WTC11 (cell line): ENCODE measurements at regions not wholly inside any gene's neighbourhood (a gene's known extent, or its start where the extent isn't known, plus 50 kb on each side); places are given as distances from the start of the nearest gene placed in this dataset.

ENCODE experiments used
- ATAC-seq: fragments of 200-7000 bp; cut with Tn5 transposase; 2 replicates; pipeline ENCODE4 v1.10.0; 2021; ENCODE audit warnings: mild to moderate bottlenecking, moderate library complexity
- CTCF ChIA-PET: fragments of 300-600 bp; sonication (Branson Sonifier 250); formaldehyde crosslinking; loops from one replicate; lab custom pipeline; 2021; ENCODE audit warnings: antibody characterized with exemption; lab: Charles Lee
- POLR2A ChIA-PET: fragments of 350-600 bp; sonication (Branson Sonifier 250); formaldehyde crosslinking; loops from one replicate; lab custom pipeline; 2021; ENCODE audit warnings: antibody characterized with exemption; lab: Charles Lee
- DNase-seq: peaks from one replicate; pipeline ENCODE4 v3.0.0; 2021; ENCODE audit warnings: low spot score
- H3K27ac Mint-ChIP-seq: 2 replicates; pipeline ENCODE4 v1.8.0; 2021; ENCODE audit warnings: mixed read lengths
- H3K27me3 Mint-ChIP-seq: 2 replicates; pipeline ENCODE4 v1.8.0; 2021; ENCODE audit warnings: low read depth, mild to moderate bottlenecking, moderate library complexity, mixed read lengths
- H3K36me3 Mint-ChIP-seq: 2 replicates; pipeline ENCODE4 v1.8.0; 2021; ENCODE audit warnings: mixed read lengths
- H3K4me1 Mint-ChIP-seq: 2 replicates; pipeline ENCODE4 v1.8.0; 2022; ENCODE audit warnings: mixed read lengths
- H3K4me3 Mint-ChIP-seq: 2 replicates; pipeline ENCODE4 v1.8.0; 2021; ENCODE audit warnings: mild to moderate bottlenecking, moderate library complexity, mixed read lengths
- H3K9me3 Mint-ChIP-seq: 2 replicates; pipeline ENCODE4 v1.8.0; 2021; ENCODE audit warnings: mixed read lengths
- ATF1 ChIP-seq: sonication (generic); formaldehyde crosslinking; IDR thresholded peaks from 2 replicates; pipeline ENCODE4 v1.8.1; 2023; ENCODE audit warnings: mild to moderate bottlenecking, moderate library complexity, missing genetic modification reagents
- ELF4 ChIP-seq: sonication (generic); formaldehyde crosslinking; IDR thresholded peaks from 2 replicates; pipeline ENCODE4 v1.8.1; 2022; ENCODE audit warnings: low read depth, mild to moderate bottlenecking, moderate library complexity, missing genetic modification reagents
- EMX1 ChIP-seq: fragments of 250-450 bp; sonication (Bioruptor Pico); IDR thresholded peaks from 2 replicates; pipeline ENCODE4 v1.8.0; 2021; ENCODE audit warnings: mild to moderate bottlenecking
- FOXK1 ChIP-seq: sonication (generic); formaldehyde crosslinking; IDR thresholded peaks from 2 replicates; pipeline ENCODE4 v1.8.0; 2022; ENCODE audit warnings: mild to moderate bottlenecking, moderate library complexity, missing genetic modification reagents
- FOXP1 ChIP-seq: sonication (generic); formaldehyde crosslinking; IDR thresholded peaks from 2 replicates; pipeline ENCODE4 v1.8.0; 2022; ENCODE audit warnings: missing genetic modification reagents, mild to moderate bottlenecking, moderate library complexity, borderline replicate concordance
- GABPB1 ChIP-seq: sonication (generic); formaldehyde crosslinking; IDR thresholded peaks from 2 replicates; pipeline ENCODE4 v1.8.1; 2023; ENCODE audit warnings: mild to moderate bottlenecking, missing genetic modification reagents
- HMGA2 ChIP-seq: fragments of 250-450 bp; sonication (Bioruptor Pico); IDR thresholded peaks from 2 replicates; pipeline ENCODE4 v1.4.0; 2021; ENCODE audit warnings: mild to moderate bottlenecking, moderate library complexity
- MXD4 ChIP-seq: fragments of 250-450 bp; sonication (Bioruptor Pico); IDR thresholded peaks from 2 replicates; pipeline ENCODE4 v1.8.0; 2021; ENCODE audit warnings: mild to moderate bottlenecking, moderate library complexity, borderline replicate concordance
- NFE2L1 ChIP-seq: sonication (generic); formaldehyde crosslinking; IDR thresholded peaks from 2 replicates; pipeline ENCODE4 v1.8.1; 2023; ENCODE audit warnings: missing genetic modification reagents
- NFYB ChIP-seq: sonication (generic); formaldehyde crosslinking; conservative IDR thresholded peaks from 2 replicates; pipeline ENCODE4 v1.8.0; 2022; ENCODE audit warnings: low read depth, missing genetic modification reagents
- RELA ChIP-seq: sonication (generic); formaldehyde crosslinking; IDR thresholded peaks from 2 replicates; pipeline ENCODE4 v1.8.1; 2022; ENCODE audit warnings: missing genetic modification reagents, mild to moderate bottlenecking, borderline replicate concordance
- SMAD3 ChIP-seq: sonication (generic); formaldehyde crosslinking; IDR thresholded peaks from 2 replicates; pipeline ENCODE4 v1.8.0; 2022; ENCODE audit warnings: missing genetic modification reagents, mild to moderate bottlenecking, borderline replicate concordance
- SOX15 ChIP-seq: fragments of 250-450 bp; sonication (Bioruptor Pico); IDR thresholded peaks from 2 replicates; pipeline ENCODE4 v1.9.0; 2021; ENCODE audit warnings: mild to moderate bottlenecking
- TEAD4 ChIP-seq: sonication (generic); formaldehyde crosslinking; IDR thresholded peaks from 2 replicates; pipeline ENCODE4 v1.8.0; 2022; ENCODE audit warnings: mild to moderate bottlenecking, missing genetic modification reagents
- TP53 ChIP-seq: sonication (generic); formaldehyde crosslinking; IDR thresholded peaks from 2 replicates; pipeline ENCODE4 v1.8.1; 2023; ENCODE audit warnings: mild to moderate bottlenecking, missing genetic modification reagents
- ZNF121 ChIP-seq: sonication (generic); formaldehyde crosslinking; IDR thresholded peaks from 2 replicates; pipeline ENCODE4 v1.8.0; 2023; ENCODE audit warnings: missing genetic modification reagents
- ZNF232 ChIP-seq: sonication (generic); formaldehyde crosslinking; IDR thresholded peaks from 2 replicates; pipeline ENCODE4 v1.8.0; 2022; ENCODE audit warnings: mild to moderate bottlenecking, missing genetic modification reagents
- TF ChIP-seq, protein P1 (sequence below): fragments of 250-450 bp; sonication (Bioruptor Pico); IDR thresholded peaks from 2 replicates; pipeline ENCODE4 v2.1.2; 2022; ENCODE audit warnings: mild to moderate bottlenecking, moderate library complexity
- TF ChIP-seq, protein P2 (sequence below): sonication (generic); formaldehyde crosslinking; conservative IDR thresholded peaks from 2 replicates; pipeline ENCODE4 v1.8.1; 2023; ENCODE audit warnings: mild to moderate bottlenecking, low read depth, missing genetic modification reagents, moderate library complexity
- TF ChIP-seq, protein P3 (sequence below): fragments of 250-450 bp; sonication (Bioruptor Pico); IDR thresholded peaks from 2 replicates; pipeline ENCODE4 v1.9.0; 2021; ENCODE audit warnings: mild to moderate bottlenecking, borderline replicate concordance
- TF ChIP-seq, protein P4 (sequence below): sonication (generic); formaldehyde crosslinking; IDR thresholded peaks from 2 replicates; pipeline ENCODE4 v1.8.1; 2022; ENCODE audit warnings: missing genetic modification reagents, borderline replicate concordance
- TF ChIP-seq, protein P5 (sequence below): sonication (generic); formaldehyde crosslinking; IDR thresholded peaks from 2 replicates; pipeline ENCODE4 v1.8.0; 2023; ENCODE audit warnings: mild to moderate bottlenecking, missing genetic modification reagents

DNA sequence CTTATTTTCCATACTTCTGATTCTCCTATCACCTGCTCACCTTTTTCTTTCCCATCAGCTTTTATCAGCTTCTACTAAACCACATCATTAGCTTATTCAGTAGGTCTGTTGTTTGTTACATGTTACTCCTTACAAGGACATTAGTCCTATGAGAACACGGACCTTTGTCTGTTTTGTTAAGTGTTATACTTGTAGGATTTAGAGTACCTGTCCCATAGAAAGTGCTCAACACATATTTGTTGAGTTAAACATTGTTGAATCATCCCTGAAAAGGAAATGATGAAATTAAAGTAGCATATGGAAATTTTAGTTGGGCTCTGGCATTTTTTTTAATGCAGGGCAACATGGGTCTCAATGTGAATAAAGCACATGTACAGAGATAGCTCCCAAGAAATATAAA, 222.1 kb upstream of the CARD18 start (continued):
- TF ChIP-seq ELF4 (CRISPR knock-in tag): no peak
- no peak for TF ChIP-seq NFE2L1 (CRISPR knock-in tag)
- TF ChIP-seq HMGA2: no peak
- no peak for TF ChIP-seq ATF1
- TF ChIP-seq, protein P1, sequence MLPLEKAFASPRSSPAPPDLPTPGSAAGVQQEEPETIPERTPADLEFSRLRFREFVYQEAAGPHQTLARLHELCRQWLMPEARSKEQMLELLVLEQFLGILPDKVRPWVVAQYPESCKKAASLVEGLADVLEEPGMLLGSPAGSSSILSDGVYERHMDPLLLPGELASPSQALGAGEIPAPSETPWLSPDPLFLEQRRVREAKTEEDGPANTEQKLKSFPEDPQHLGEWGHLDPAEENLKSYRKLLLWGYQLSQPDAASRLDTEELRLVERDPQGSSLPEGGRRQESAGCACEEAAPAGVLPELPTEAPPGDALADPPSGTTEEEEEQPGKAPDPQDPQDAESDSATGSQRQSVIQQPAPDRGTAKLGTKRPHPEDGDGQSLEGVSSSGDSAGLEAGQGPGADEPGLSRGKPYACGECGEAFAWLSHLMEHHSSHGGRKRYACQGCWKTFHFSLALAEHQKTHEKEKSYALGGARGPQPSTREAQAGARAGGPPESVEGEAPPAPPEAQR (CRISPR knock-in tag): no peak
- TF ChIP-seq NFYB (CRISPR knock-in tag): no peak

DNA sequence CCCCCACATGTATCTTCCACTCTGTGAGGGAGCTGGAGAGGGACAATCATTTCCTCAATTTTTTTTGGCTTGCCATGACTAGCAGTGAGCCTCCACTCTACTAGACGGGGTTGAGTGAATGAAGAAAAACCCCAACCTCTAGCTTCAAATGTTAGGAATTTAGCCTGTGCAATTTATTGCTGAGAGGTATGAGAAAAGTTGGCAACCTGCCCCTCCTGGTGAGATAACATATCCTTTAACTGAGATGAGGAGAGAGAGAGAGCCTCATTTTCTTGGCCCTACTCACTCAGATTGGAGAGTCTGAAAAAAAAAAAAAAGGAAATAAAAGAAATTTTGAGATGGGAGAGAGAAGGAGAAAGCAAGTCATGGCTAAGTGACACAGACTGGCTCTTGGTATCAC, 218.2 kb upstream of the CARD18 start:
- no peak overlapping the region for H3K4me3 Mint-ChIP-seq
- ChIA-PET POLR2A (no interaction called here), CTCF (no interaction called here)
- H3K27me3 Mint-ChIP-seq: no peaks in the 10 kb centered on the region
- ATAC-seq: no peak
- no peaks in the 10 kb centered on the region for H3K9me3 Mint-ChIP-seq
- no peak overlapping the region for H3K27ac Mint-ChIP-seq
- DNase-seq: no peak
- no peaks in the 10 kb centered on the region for H3K36me3 Mint-ChIP-seq
- no peaks in the 10 kb centered on the region for H3K4me1 Mint-ChIP-seq
- TF ChIP-seq, protein P2, sequence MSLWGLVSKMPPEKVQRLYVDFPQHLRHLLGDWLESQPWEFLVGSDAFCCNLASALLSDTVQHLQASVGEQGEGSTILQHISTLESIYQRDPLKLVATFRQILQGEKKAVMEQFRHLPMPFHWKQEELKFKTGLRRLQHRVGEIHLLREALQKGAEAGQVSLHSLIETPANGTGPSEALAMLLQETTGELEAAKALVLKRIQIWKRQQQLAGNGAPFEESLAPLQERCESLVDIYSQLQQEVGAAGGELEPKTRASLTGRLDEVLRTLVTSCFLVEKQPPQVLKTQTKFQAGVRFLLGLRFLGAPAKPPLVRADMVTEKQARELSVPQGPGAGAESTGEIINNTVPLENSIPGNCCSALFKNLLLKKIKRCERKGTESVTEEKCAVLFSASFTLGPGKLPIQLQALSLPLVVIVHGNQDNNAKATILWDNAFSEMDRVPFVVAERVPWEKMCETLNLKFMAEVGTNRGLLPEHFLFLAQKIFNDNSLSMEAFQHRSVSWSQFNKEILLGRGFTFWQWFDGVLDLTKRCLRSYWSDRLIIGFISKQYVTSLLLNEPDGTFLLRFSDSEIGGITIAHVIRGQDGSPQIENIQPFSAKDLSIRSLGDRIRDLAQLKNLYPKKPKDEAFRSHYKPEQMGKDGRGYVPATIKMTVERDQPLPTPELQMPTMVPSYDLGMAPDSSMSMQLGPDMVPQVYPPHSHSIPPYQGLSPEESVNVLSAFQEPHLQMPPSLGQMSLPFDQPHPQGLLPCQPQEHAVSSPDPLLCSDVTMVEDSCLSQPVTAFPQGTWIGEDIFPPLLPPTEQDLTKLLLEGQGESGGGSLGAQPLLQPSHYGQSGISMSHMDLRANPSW (CRISPR knock-in tag): no peak
- TF ChIP-seq EMX1 (CRISPR knock-in tag): no peak
- no peak for TF ChIP-seq ZNF232
- TF ChIP-seq TP53: no peak
- TF ChIP-seq TEAD4 (CRISPR knock-in tag): no peak
- TF ChIP-seq, protein P3, sequence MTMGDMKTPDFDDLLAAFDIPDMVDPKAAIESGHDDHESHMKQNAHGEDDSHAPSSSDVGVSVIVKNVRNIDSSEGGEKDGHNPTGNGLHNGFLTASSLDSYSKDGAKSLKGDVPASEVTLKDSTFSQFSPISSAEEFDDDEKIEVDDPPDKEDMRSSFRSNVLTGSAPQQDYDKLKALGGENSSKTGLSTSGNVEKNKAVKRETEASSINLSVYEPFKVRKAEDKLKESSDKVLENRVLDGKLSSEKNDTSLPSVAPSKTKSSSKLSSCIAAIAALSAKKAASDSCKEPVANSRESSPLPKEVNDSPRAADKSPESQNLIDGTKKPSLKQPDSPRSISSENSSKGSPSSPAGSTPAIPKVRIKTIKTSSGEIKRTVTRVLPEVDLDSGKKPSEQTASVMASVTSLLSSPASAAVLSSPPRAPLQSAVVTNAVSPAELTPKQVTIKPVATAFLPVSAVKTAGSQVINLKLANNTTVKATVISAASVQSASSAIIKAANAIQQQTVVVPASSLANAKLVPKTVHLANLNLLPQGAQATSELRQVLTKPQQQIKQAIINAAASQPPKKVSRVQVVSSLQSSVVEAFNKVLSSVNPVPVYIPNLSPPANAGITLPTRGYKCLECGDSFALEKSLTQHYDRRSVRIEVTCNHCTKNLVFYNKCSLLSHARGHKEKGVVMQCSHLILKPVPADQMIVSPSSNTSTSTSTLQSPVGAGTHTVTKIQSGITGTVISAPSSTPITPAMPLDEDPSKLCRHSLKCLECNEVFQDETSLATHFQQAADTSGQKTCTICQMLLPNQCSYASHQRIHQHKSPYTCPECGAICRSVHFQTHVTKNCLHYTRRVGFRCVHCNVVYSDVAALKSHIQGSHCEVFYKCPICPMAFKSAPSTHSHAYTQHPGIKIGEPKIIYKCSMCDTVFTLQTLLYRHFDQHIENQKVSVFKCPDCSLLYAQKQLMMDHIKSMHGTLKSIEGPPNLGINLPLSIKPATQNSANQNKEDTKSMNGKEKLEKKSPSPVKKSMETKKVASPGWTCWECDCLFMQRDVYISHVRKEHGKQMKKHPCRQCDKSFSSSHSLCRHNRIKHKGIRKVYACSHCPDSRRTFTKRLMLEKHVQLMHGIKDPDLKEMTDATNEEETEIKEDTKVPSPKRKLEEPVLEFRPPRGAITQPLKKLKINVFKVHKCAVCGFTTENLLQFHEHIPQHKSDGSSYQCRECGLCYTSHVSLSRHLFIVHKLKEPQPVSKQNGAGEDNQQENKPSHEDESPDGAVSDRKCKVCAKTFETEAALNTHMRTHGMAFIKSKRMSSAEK: no peak
- no peak for TF ChIP-seq RELA
- TF ChIP-seq ZNF121 (CRISPR knock-in tag): no peak
- TF ChIP-seq, protein P4, sequence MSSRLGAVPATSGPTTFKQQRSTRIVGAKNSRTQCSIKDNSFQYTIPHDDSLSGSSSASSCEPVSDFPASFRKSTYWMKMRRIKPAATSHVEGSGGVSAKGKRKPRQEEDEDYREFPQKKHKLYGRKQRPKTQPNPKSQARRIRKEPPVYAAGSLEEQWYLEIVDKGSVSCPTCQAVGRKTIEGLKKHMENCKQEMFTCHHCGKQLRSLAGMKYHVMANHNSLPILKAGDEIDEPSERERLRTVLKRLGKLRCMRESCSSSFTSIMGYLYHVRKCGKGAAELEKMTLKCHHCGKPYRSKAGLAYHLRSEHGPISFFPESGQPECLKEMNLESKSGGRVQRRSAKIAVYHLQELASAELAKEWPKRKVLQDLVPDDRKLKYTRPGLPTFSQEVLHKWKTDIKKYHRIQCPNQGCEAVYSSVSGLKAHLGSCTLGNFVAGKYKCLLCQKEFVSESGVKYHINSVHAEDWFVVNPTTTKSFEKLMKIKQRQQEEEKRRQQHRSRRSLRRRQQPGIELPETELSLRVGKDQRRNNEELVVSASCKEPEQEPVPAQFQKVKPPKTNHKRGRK (CRISPR knock-in tag): no peak
- TF ChIP-seq, protein P5, sequence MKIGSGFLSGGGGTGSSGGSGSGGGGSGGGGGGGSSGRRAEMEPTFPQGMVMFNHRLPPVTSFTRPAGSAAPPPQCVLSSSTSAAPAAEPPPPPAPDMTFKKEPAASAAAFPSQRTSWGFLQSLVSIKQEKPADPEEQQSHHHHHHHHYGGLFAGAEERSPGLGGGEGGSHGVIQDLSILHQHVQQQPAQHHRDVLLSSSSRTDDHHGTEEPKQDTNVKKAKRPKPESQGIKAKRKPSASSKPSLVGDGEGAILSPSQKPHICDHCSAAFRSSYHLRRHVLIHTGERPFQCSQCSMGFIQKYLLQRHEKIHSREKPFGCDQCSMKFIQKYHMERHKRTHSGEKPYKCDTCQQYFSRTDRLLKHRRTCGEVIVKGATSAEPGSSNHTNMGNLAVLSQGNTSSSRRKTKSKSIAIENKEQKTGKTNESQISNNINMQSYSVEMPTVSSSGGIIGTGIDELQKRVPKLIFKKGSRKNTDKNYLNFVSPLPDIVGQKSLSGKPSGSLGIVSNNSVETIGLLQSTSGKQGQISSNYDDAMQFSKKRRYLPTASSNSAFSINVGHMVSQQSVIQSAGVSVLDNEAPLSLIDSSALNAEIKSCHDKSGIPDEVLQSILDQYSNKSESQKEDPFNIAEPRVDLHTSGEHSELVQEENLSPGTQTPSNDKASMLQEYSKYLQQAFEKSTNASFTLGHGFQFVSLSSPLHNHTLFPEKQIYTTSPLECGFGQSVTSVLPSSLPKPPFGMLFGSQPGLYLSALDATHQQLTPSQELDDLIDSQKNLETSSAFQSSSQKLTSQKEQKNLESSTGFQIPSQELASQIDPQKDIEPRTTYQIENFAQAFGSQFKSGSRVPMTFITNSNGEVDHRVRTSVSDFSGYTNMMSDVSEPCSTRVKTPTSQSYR (CRISPR knock-in tag): no peak
- no peak for TF ChIP-seq FOXP1 (CRISPR knock-in tag)
- TF ChIP-seq FOXK1 (CRISPR knock-in tag): no peak
- TF ChIP-seq MXD4: no peak
- no peak for TF ChIP-seq SOX15 (CRISPR knock-in tag)
- no peak for TF ChIP-seq SMAD3 (CRISPR knock-in tag)
- no peak for TF ChIP-seq GABPB1 (CRISPR knock-in tag)
